ENCODE measurements at regions not wholly inside any gene's neighbourhood (a gene's known extent, or its start where the extent isn't known, plus 50 kb on each side); places are given as distances from the start of the nearest gene placed in this dataset.
A peak's percentile ranks its signal among the peaks of the same experiment; 100 is the strongest.

- TF ChIP-seq EP300 (IDR thresholded peaks at IDR 0.05) (no peak), POLR2A (IDR thresholded peaks at IDR 0.05) (no peak), CTCF (IDR thresholded peaks at IDR 0.05) (no peak)
- intact Hi-C loops (cut with DNase I), result no loop called here
- no peak for DNase-seq
- no peak overlapping the region for H3K27ac ChIP-seq
- H3K4me3 ChIP-seq, result no peak overlapping the region
- H3K9me3 ChIP-seq, result no peaks in the 10 kb centered on the region
- no peaks in the 10 kb centered on the region for H3K27me3 ChIP-seq
- 74 to 78% (median 78%) methylated on average over 8 of the region's 8 CpGs for WGBS, 3 donors
- peaks cover 2% of the 10 kb centered on the region for H3K4me1 ChIP-seq (ENCODE audit: insufficient read depth)
- no peaks in the 10 kb centered on the region for H3K36me3 ChIP-seq
Measured at GRCh38 chr7:28356619-28357018, 55.7 kb upstream of the CREB5 start.

GRCh38 chr7:28358423-28358868 lies 53.9 kb upstream of the CREB5 start:
- Histone ChIP-seq H3K36me3 (no peaks in the 10 kb centered on the region), H3K27me3 (no peaks in the 10 kb centered on the region), H3K27ac (no peak overlapping the region), H3K4me3 (no peak overlapping the region), H3K9me3 (no peaks in the 10 kb centered on the region), H3K4me1 (ENCODE audit: insufficient read depth) (peaks cover 2% of the 10 kb centered on the region)
- TF ChIP-seq EP300 (IDR thresholded peaks at IDR 0.05), result no peak
- no peak for TF ChIP-seq POLR2A (IDR thresholded peaks at IDR 0.05)
- TF ChIP-seq CTCF (IDR thresholded peaks at IDR 0.05), result no peak
- DNase-seq, result peak in 1 of 5 donors; percentile 13
- intact Hi-C loops (cut with DNase I), result no loop called here
- 27 to 45% (median 31%) methylated on average over 5 of the region's 5 CpGs for WGBS, 3 donors

- TF ChIP-seq EP300 (IDR thresholded peaks at IDR 0.05) (no peak), POLR2A (IDR thresholded peaks at IDR 0.05) (no peak), CTCF (IDR thresholded peaks at IDR 0.05) (no peak)
- WGBS, 3 donors, result 77 to 85% (median 85%) methylated on average over 1 of the region's 1 CpG
Measured at GRCh38 chr7:28360739-28361138, 51.6 kb upstream of the CREB5 start.

GRCh38 chr7:28361551-28361950 lies 50.8 kb upstream of the CREB5 start:
- no peak overlapping the region for H3K27ac ChIP-seq
- H3K4me3 ChIP-seq, result no peak overlapping the region
- H3K36me3 ChIP-seq, result no peaks in the 10 kb centered on the region
- TF ChIP-seq CTCF (IDR thresholded peaks at IDR 0.05) (no peak), POLR2A (IDR thresholded peaks at IDR 0.05) (no peak), EP300 (IDR thresholded peaks at IDR 0.05) (no peak)
- DNase-seq, result no peak
- WGBS, 3 donors, result 93 to 98% (median 96%) methylated on average over 1 of the region's 1 CpG
- intact Hi-C loops (cut with DNase I), result no loop called here
- no peaks in the 10 kb centered on the region for H3K27me3 ChIP-seq
- H3K4me1 ChIP-seq (ENCODE audit: insufficient read depth), result peaks cover 2% of the 10 kb centered on the region
- no peaks in the 10 kb centered on the region for H3K9me3 ChIP-seq

More at GRCh38 chr7:28360739-28361138, 51.6 kb upstream of the CREB5 start:
- no peak overlapping the region for H3K4me3 ChIP-seq
- H3K27me3 ChIP-seq, result no peaks in the 10 kb centered on the region
- H3K27ac ChIP-seq, result no peak overlapping the region
- intact Hi-C loops (cut with DNase I), result no loop called here
- peaks cover 2% of the 10 kb centered on the region for H3K4me1 ChIP-seq (ENCODE audit: insufficient read depth)
- no peak for DNase-seq
- no peaks in the 10 kb centered on the region for H3K36me3 ChIP-seq
- H3K9me3 ChIP-seq, result no peaks in the 10 kb centered on the region
